HCT116 (cell line): ENCODE measurements at regions not wholly inside any gene's neighbourhood (a gene's known extent, or its start where the extent isn't known, plus 50 kb on each side); places are given as distances from the start of the nearest gene placed in this dataset.

Experiments
- ATAC-seq: fragments of 200-7000 bp; cut with Tn5 transposase; 2 replicates; pipeline ENCODE4 v1.9.1; 2020; ENCODE audit warnings: mild to moderate bottlenecking, moderate library complexity
- BruUV-seq: library from RNA; stranded (reverse); fragments of 400-500 nt; replicated peaks from 2 replicates; lab custom pipeline; 2021; lab: Mats Ljungman, UMichigan
- CTCF ChIA-PET: fragments of 300-600 bp; sonication (Branson Sonifier 250); formaldehyde crosslinking; loops from one replicate; lab custom pipeline; 2021; ENCODE audit warnings: antibody characterized with exemption; lab: Charles Lee
- POLR2A ChIA-PET: fragments of 300-600, 350-600 bp; sonication (Branson Sonifier 250); formaldehyde crosslinking; loops from one replicate; lab custom pipeline; 2021; ENCODE audit warnings: antibody characterized with exemption; lab: Charles Lee
- RAD21 ChIA-PET, 2 experiments: fragments of 300-600 bp; sonication (Branson Sonifier 250); formaldehyde crosslinking; loops; one replicate each; lab custom pipeline; 2023; ENCODE audit warnings: low total read pairs in 2 of 2; ENCODE audit not compliant: uncharacterized antibody in 2 of 2, unreplicated experiment in 2 of 2, low non-redundant PET in 1 of 2; lab: Charles Lee
- DNase-seq: peaks from one replicate; pipeline ENCODE4 v3.0.0-alpha.2; 2010; ENCODE audit warnings: low read depth, low spot score
- H2AFZ ChIP-seq: fragments of 200-600 bp; shearing (Covaris generic), sonication (generic); 2 replicates; pipeline ENCODE4 v1.6.1; 2017; ENCODE audit warnings: low read depth, mixed run types, mixed read lengths, antibody characterized with exemption, low read length; ENCODE audit not compliant: poor library complexity, severe bottlenecking
- H3K27ac ChIP-seq: 2 replicates; pipeline ENCODE4 v1.5.1; 2012; ENCODE audit warnings: low read depth, low read length
- H3K27me3 ChIP-seq: fragments of 200-600 bp; sonication (generic); 2 replicates; pipeline ENCODE4 v1.6.1; 2016; ENCODE audit warnings: mixed run types, low read length, mixed read lengths; ENCODE audit not compliant: insufficient read depth
- H3K36me3 ChIP-seq, 2 experiments: fragments of 200-500 bp in 1 of 2; fragments of 200-600 bp in 1 of 2; sonication (Bioruptor generic) in 1 of 2; sonication (generic) in 1 of 2; 2 replicates each; pipeline versions ENCODE4 v1.5.1 to v1.6.1; 2014 to 2016; ENCODE audit warnings: low read length in 2 of 2, inconsistent platforms in 1 of 2, mixed read lengths in 1 of 2, mixed run types in 1 of 2; ENCODE audit not compliant: insufficient read depth in 2 of 2, control insufficient read depth in 1 of 2
- H3K4me1 ChIP-seq, 2 experiments: fragments of 200-600 bp in 1 of 2; sonication (generic) in 1 of 2; 2 replicates each; pipeline versions ENCODE4 v1.5.1 to v1.6.1; 2012 to 2017; ENCODE audit warnings: low read length in 2 of 2, inconsistent platforms in 1 of 2, mild to moderate bottlenecking in 1 of 2, mixed read lengths in 1 of 2, mixed run types in 1 of 2, moderate library complexity in 1 of 2; ENCODE audit not compliant: insufficient read depth in 2 of 2, control insufficient read depth in 1 of 2
- H3K4me2 ChIP-seq: fragments of 200-600 bp; sonication (generic); 2 replicates; pipeline ENCODE4 v1.6.1; 2017; ENCODE audit warnings: mixed run types, low read length, mixed read lengths
- H3K4me3 ChIP-seq, 2 experiments: fragments of 200-600 bp in 1 of 2; sonication (generic) in 1 of 2; replicated peaks in 1 of 2; 2 replicates each; pipeline ENCODE4 v1.5.1; 2011 to 2016; ENCODE audit warnings: low read length in 2 of 2, control low read depth in 1 of 2, low read depth in 1 of 2, mild to moderate bottlenecking in 1 of 2, mixed read lengths in 1 of 2, mixed run types in 1 of 2
- H3K79me2 ChIP-seq: fragments of 200-600 bp; sonication (generic); 2 replicates; pipeline ENCODE4 v1.6.1; 2017; ENCODE audit warnings: mild to moderate bottlenecking, mixed run types, low read length, moderate library complexity, mixed read lengths; ENCODE audit not compliant: insufficient read depth
- H3K9ac ChIP-seq: fragments of 200-600 bp; sonication (generic); 2 replicates; pipeline ENCODE4 v1.6.1; 2016; ENCODE audit warnings: low read length, mixed read lengths
- H3K9me2 ChIP-seq: fragments of 200-600 bp; sonication (generic), shearing (Covaris generic); 2 replicates; pipeline ENCODE4 v1.6.1; 2017; ENCODE audit warnings: mixed run types, mild to moderate bottlenecking, moderate library complexity; ENCODE audit not compliant: insufficient read depth
- H3K9me3 ChIP-seq, 2 experiments: fragments of 200-500 bp in 1 of 2; fragments of 200-600 bp in 1 of 2; sonication (Bioruptor generic) in 1 of 2; sonication (generic) in 1 of 2; 2 replicates each; pipeline ENCODE4 v1.6.1; 2014 to 2017; ENCODE audit warnings: low read length in 2 of 2, mixed read lengths in 2 of 2, inconsistent platforms in 1 of 2, low read depth in 1 of 2, mild to moderate bottlenecking in 1 of 2, mixed run types in 1 of 2, moderate library complexity in 1 of 2; ENCODE audit not compliant: control insufficient read depth in 1 of 2, insufficient read depth in 1 of 2
- H4K20me1 ChIP-seq: fragments of 200-600 bp; sonication (generic), shearing (Covaris generic); 2 replicates; pipeline ENCODE4 v1.6.1; 2017; ENCODE audit warnings: mixed run types, mild to moderate bottlenecking, moderate library complexity; ENCODE audit not compliant: insufficient read depth
- CEBPB ChIP-seq: IDR thresholded peaks from 2 replicates; pipeline ENCODE4 v1.6.1; 2012; ENCODE audit warnings: low read depth
- EGR1 ChIP-seq: IDR thresholded peaks from 2 replicates; pipeline ENCODE4 v1.6.1; 2012; ENCODE audit warnings: low read depth
- ELF1 ChIP-seq: IDR thresholded peaks from 2 replicates; pipeline ENCODE4 v1.6.1; 2012; ENCODE audit warnings: low read depth, borderline replicate concordance
- FOSL1 ChIP-seq: IDR thresholded peaks from 2 replicates; pipeline ENCODE4 v1.6.1; 2012; ENCODE audit warnings: low read depth
- JUND ChIP-seq: IDR thresholded peaks from 2 replicates; pipeline ENCODE4 v1.6.1; 2012
- POLR2AphosphoS5 ChIP-seq: IDR thresholded peaks from 2 replicates; pipeline ENCODE4 v1.6.1; 2011; ENCODE audit warnings: mild to moderate bottlenecking, low read depth, low read length, moderate library complexity
- RAD21 ChIP-seq: IDR thresholded peaks from 2 replicates; pipeline ENCODE4 v1.6.1; 2012; ENCODE audit warnings: low read depth, mild to moderate bottlenecking
- SIN3A ChIP-seq: IDR thresholded peaks from 2 replicates; pipeline ENCODE4 v1.6.1; 2012; ENCODE audit warnings: low read depth
- SRF ChIP-seq: IDR thresholded peaks from 2 replicates; pipeline ENCODE4 v1.6.1; 2012; ENCODE audit warnings: low read depth
- TCF7L2 ChIP-seq: IDR thresholded peaks from 2 replicates; pipeline ENCODE4 v1.7.0; 2011; ENCODE audit warnings: borderline replicate concordance, inconsistent platforms; ENCODE audit not compliant: insufficient read depth, insufficient read length; ENCODE audit errors: extremely low read depth
- ZFX ChIP-seq: fragments of 450-650 bp; IDR thresholded peaks from 2 replicates; pipeline ENCODE4 v1.6.1; 2017
- ZNF274 ChIP-seq: fragments of 200-500 bp; sonication (Bioruptor generic); IDR thresholded peaks from 2 replicates; pipeline ENCODE4 v1.6.1; 2014; ENCODE audit warnings: mild to moderate bottlenecking, low read depth, low read length, inconsistent platforms
- intact Hi-C: fragments of 100-400 bp; cut with micrococcal nuclease; formaldehyde crosslinking; loops from 2 replicates; pipeline ENCODE4 v1.10.0; 2022
- TF ChIP-seq, protein P1 (sequence below): IDR thresholded peaks from 2 replicates; pipeline ENCODE4 v1.6.1; 2011; ENCODE audit warnings: mild to moderate bottlenecking, low read length, moderate library complexity; ENCODE audit not compliant: insufficient replicate concordance; ENCODE audit errors: extremely low read depth
- TF ChIP-seq, protein P2 (sequence below): IDR thresholded peaks from 2 replicates; pipeline ENCODE4 v1.6.1; 2012; ENCODE audit warnings: low read depth
- TF ChIP-seq, protein P3 (sequence below), 3 experiments: fragments of 200-600 bp in 1 of 3; sonication (generic) in 1 of 3; IDR thresholded peaks in 2 of 3; conservative IDR thresholded peaks in 1 of 3; 2 replicates each; pipeline ENCODE4 v1.5.1; 2012 to 2017; ENCODE audit warnings: low read depth in 2 of 3, low read length in 2 of 3, antibody characterized with exemption in 1 of 3, borderline replicate concordance in 1 of 3, control low read depth in 1 of 3, mild to moderate bottlenecking in 1 of 3, mixed read lengths in 1 of 3, mixed run types in 1 of 3, moderate library complexity in 1 of 3; ENCODE audit not compliant: insufficient read depth in 1 of 3

DNA sequence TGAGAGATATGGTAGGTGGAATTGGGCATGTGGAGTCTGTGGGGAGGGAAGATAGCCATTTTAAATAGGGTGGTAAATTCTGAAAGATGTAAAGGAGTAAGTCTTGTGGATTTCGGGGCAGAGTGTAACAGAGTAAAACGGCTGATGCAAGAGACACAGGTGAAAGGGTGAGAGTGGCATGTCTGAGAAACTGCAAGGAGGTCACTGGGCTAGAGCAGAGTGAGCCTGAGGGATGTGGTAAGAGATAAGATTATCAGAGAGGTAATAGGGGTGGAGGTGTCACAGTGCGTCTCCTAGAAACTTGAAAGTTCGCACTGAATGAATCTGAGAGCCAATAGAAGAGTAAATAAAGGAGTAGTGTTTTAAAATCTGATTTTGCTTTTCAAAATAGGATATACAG lies 308.1 kb downstream of the EPM2A start:
- Histone ChIP-seq H3K4me2 (no peak overlapping the region), H3K79me2 (no peaks in the 10 kb centered on the region), H3K4me1 (no peaks in the 10 kb centered on the region), H3K36me3 (no peaks in the 10 kb centered on the region), H4K20me1 (no peaks in the 10 kb centered on the region), H3K9ac (no peak overlapping the region), H3K9me2 (no peaks in the 10 kb centered on the region; the same call in 1 of the 2 replicates), H3K27me3 (no peaks in the 10 kb centered on the region), H3K27ac (no peak overlapping the region)
- RAD21 ChIA-PET = no interaction called here
- no peak for ATAC-seq
- no peak for DNase-seq
- CTCF ChIA-PET = no interaction called here
- POLR2A ChIA-PET = no interaction called here
- intact Hi-C loops = no loop called here
- TF ChIP-seq, protein P1, sequence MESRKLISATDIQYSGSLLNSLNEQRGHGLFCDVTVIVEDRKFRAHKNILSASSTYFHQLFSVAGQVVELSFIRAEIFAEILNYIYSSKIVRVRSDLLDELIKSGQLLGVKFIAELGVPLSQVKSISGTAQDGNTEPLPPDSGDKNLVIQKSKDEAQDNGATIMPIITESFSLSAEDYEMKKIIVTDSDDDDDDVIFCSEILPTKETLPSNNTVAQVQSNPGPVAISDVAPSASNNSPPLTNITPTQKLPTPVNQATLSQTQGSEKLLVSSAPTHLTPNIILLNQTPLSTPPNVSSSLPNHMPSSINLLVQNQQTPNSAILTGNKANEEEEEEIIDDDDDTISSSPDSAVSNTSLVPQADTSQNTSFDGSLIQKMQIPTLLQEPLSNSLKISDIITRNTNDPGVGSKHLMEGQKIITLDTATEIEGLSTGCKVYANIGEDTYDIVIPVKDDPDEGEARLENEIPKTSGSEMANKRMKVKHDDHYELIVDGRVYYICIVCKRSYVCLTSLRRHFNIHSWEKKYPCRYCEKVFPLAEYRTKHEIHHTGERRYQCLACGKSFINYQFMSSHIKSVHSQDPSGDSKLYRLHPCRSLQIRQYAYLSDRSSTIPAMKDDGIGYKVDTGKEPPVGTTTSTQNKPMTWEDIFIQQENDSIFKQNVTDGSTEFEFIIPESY = no peak
- TF ChIP-seq ZNF274 (no peak), TCF7L2 (no peak), ZFX (no peak), CEBPB (no peak), FOSL1 (no peak), SIN3A (no peak), ELF1 (no peak), RAD21 (no peak), SRF (no peak), JUND (no peak), EGR1 (no peak), POLR2AphosphoS5 (no peak)
- TF ChIP-seq, protein P2, sequence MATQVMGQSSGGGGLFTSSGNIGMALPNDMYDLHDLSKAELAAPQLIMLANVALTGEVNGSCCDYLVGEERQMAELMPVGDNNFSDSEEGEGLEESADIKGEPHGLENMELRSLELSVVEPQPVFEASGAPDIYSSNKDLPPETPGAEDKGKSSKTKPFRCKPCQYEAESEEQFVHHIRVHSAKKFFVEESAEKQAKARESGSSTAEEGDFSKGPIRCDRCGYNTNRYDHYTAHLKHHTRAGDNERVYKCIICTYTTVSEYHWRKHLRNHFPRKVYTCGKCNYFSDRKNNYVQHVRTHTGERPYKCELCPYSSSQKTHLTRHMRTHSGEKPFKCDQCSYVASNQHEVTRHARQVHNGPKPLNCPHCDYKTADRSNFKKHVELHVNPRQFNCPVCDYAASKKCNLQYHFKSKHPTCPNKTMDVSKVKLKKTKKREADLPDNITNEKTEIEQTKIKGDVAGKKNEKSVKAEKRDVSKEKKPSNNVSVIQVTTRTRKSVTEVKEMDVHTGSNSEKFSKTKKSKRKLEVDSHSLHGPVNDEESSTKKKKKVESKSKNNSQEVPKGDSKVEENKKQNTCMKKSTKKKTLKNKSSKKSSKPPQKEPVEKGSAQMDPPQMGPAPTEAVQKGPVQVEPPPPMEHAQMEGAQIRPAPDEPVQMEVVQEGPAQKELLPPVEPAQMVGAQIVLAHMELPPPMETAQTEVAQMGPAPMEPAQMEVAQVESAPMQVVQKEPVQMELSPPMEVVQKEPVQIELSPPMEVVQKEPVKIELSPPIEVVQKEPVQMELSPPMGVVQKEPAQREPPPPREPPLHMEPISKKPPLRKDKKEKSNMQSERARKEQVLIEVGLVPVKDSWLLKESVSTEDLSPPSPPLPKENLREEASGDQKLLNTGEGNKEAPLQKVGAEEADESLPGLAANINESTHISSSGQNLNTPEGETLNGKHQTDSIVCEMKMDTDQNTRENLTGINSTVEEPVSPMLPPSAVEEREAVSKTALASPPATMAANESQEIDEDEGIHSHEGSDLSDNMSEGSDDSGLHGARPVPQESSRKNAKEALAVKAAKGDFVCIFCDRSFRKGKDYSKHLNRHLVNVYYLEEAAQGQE = no peak
- TF ChIP-seq, protein P3, sequence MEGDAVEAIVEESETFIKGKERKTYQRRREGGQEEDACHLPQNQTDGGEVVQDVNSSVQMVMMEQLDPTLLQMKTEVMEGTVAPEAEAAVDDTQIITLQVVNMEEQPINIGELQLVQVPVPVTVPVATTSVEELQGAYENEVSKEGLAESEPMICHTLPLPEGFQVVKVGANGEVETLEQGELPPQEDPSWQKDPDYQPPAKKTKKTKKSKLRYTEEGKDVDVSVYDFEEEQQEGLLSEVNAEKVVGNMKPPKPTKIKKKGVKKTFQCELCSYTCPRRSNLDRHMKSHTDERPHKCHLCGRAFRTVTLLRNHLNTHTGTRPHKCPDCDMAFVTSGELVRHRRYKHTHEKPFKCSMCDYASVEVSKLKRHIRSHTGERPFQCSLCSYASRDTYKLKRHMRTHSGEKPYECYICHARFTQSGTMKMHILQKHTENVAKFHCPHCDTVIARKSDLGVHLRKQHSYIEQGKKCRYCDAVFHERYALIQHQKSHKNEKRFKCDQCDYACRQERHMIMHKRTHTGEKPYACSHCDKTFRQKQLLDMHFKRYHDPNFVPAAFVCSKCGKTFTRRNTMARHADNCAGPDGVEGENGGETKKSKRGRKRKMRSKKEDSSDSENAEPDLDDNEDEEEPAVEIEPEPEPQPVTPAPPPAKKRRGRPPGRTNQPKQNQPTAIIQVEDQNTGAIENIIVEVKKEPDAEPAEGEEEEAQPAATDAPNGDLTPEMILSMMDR (IDR thresholded peaks at IDR 0.05 in 2 of 3, conservative IDR thresholded peaks at IDR 0.05 in 1 of 3; ENCODE audit: borderline replicate concordance in 1 of 3, insufficient read depth in 1 of 3, low read depth in 2 of 3, low read length in 2 of 3) = no peak
- TF ChIP-seq, all 23 proteins: peak for 0
- BruUV-seq = no TSS peak
- Histone ChIP-seq H3K4me3 (no peak overlapping the region), H2AFZ (no peak overlapping the region), H3K9me3 (no peaks in the 10 kb centered on the region)
